Right atrium auricular region (tissue), 2 donors: ENCODE measurements at regions not wholly inside any gene's neighbourhood (a gene's known extent, or its start where the extent isn't known, plus 50 kb on each side); places are given as distances from the start of the nearest gene placed in this dataset.

ENCODE experiments used
- DNase-seq: peaks from one replicate; pipeline ENCODE4 v3.0.0-alpha.2; 2019; ENCODE audit warnings: low spot score
- H3K27ac ChIP-seq, 2 donors: fragments of 200-600 bp; sonication (generic); 1 replicate in 1 of 2; 2 replicates in 1 of 2; pipeline ENCODE4 v1.5.1; 2016 to 2019
- H3K27me3 ChIP-seq, 2 donors: fragments of 200-600 bp; sonication (generic); one replicate each; pipeline versions ENCODE4 v1.5.1 to v1.6.0; 2017 to 2019
- H3K36me3 ChIP-seq: fragments of 200-600 bp; sonication (generic); one replicate; pipeline ENCODE4 v1.5.1; 2016
- H3K4me1 ChIP-seq, 2 donors: fragments of 200-600 bp; sonication (generic); one replicate each; pipeline versions ENCODE4 v1.5.1 to v1.6.0; 2017 to 2019
- H3K4me3 ChIP-seq, 2 donors: fragments of 200-600 bp; sonication (generic); 1 replicate in 1 of 2; 2 replicates in 1 of 2; pipeline ENCODE4 v1.5.1; 2017 to 2019; ENCODE audit warnings: mild to moderate bottlenecking in 1 of 2, moderate library complexity in 1 of 2
- H3K9me3 ChIP-seq, 2 donors: fragments of 200-600 bp; sonication (generic); one replicate each; pipeline ENCODE4 v1.5.1; 2019
- TF ChIP-seq, protein P1 (sequence below), 2 donors: fragments of 200-600 bp; sonication (generic); IDR thresholded peaks; one replicate each; pipeline ENCODE4 v1.5.1; 2019; ENCODE audit warnings: antibody characterized with exemption in 2 of 2

DNA sequence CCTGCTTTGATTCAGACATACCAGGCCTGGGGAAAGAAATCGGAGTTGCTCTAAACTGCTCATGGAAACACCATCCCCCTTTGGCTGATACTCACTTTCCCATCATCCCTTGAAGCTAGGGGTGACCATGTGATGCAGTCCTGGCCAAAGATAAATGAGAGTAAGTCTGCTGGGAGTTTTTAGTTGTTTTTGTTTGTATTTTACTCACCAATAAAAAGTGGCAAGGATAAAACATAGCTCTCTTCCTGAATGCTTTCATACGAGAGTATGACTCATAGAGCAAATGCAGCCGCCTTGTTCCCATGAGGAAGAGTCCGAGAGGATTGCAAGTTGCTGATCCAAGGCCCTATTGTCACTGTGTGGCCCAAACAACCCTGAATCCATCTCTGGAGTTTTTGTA, 126.4 kb upstream of the TMEM132C start:
- no peaks in the 10 kb centered on the region for H3K9me3 ChIP-seq
- no peak overlapping the region for H3K27ac ChIP-seq
- no peaks in the 10 kb centered on the region for H3K36me3 ChIP-seq
- DNase-seq = no peak
- no peaks in the 10 kb centered on the region for H3K27me3 ChIP-seq
- no peak overlapping the region for H3K4me3 ChIP-seq
- H3K4me1 ChIP-seq = no peaks in the 10 kb centered on the region
- TF ChIP-seq, protein P1, sequence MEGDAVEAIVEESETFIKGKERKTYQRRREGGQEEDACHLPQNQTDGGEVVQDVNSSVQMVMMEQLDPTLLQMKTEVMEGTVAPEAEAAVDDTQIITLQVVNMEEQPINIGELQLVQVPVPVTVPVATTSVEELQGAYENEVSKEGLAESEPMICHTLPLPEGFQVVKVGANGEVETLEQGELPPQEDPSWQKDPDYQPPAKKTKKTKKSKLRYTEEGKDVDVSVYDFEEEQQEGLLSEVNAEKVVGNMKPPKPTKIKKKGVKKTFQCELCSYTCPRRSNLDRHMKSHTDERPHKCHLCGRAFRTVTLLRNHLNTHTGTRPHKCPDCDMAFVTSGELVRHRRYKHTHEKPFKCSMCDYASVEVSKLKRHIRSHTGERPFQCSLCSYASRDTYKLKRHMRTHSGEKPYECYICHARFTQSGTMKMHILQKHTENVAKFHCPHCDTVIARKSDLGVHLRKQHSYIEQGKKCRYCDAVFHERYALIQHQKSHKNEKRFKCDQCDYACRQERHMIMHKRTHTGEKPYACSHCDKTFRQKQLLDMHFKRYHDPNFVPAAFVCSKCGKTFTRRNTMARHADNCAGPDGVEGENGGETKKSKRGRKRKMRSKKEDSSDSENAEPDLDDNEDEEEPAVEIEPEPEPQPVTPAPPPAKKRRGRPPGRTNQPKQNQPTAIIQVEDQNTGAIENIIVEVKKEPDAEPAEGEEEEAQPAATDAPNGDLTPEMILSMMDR (IDR thresholded peaks at IDR 0.05) = no peak

DNA sequence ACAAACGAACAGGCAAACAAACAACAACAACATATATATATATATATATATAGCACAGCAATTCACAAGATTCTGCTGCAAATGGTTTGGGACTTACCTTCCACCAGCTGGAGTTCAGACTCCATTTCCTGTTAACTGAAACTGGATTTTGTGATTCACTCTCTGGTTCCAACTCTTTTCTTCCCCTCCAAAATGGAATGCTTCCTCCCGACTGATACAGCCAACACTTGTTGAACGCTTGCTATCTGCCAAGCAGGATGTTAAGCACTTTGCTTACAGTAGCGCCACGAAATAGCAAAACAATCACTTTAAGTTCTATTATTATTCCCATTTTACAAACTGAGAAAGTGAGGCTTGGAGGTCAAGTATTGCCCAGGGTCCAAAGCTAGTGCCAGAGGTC, 116.0 kb upstream of the TMEM132C start:
- no peak overlapping the region for H3K4me3 ChIP-seq
- no peak overlapping the region for H3K27ac ChIP-seq
- H3K9me3 ChIP-seq = no peaks in the 10 kb centered on the region
- TF ChIP-seq, protein P1 (IDR thresholded peaks at IDR 0.05) = no peak
- H3K4me1 ChIP-seq = no peaks in the 10 kb centered on the region
- H3K27me3 ChIP-seq = no peaks in the 10 kb centered on the region
- DNase-seq = no peak
- no peaks in the 10 kb centered on the region for H3K36me3 ChIP-seq

DNA sequence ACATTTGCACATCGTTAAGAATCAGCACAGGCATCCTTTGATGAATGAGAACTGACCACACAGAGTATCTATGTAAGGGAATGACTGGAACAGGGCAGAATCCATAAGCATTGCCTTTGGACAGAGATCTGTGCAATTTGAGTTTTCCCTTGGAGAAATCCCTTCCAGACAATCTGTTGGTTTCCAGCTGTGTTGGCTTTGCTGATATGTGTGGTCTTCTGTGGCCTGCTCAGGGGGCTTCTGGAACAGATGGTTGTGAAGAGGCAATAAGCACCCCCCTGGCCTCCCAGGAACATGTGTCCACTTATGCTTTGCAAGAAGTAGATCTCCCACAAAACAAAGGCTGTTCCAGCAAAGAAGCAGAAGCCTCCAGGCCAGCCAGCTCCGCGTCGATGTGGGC, 111.4 kb upstream of the TMEM132C start:
- no peak overlapping the region for H3K4me3 ChIP-seq
- TF ChIP-seq, protein P1 (IDR thresholded peaks at IDR 0.05) = no peak
- no peaks in the 10 kb centered on the region for H3K27me3 ChIP-seq
- no peak overlapping the region for H3K27ac ChIP-seq
- no peaks in the 10 kb centered on the region for H3K9me3 ChIP-seq
- no peaks in the 10 kb centered on the region for H3K36me3 ChIP-seq
- no peak for DNase-seq
- H3K4me1 ChIP-seq = no peaks in the 10 kb centered on the region

DNA sequence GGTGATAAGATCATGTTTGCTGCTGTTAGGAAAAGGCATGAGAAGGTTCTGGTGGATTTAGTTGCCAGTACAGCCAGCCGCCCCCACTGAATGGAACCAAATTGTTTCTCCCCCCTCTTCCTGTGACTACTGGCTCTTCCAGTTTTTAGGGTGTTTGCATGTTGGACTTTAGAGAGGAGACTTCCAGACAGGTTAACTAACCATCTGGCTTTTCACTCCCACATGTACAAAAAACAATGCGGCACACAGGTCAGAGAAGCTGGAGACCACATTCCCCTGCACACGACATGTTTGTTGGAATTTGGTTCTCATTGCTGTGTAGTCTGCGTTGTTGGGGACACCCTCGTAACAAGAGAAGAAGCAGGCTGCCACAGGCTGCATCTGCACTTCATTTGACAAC, 103.9 kb upstream of the TMEM132C start:
- H3K4me1 ChIP-seq = no peaks in the 10 kb centered on the region
- no peaks in the 10 kb centered on the region for H3K36me3 ChIP-seq
- no peaks in the 10 kb centered on the region for H3K27me3 ChIP-seq
- H3K27ac ChIP-seq = no peak overlapping the region
- no peaks in the 10 kb centered on the region for H3K9me3 ChIP-seq
- H3K4me3 ChIP-seq = no peak overlapping the region
- TF ChIP-seq, protein P1 (IDR thresholded peaks at IDR 0.05) = no peak
- no peak for DNase-seq

DNA sequence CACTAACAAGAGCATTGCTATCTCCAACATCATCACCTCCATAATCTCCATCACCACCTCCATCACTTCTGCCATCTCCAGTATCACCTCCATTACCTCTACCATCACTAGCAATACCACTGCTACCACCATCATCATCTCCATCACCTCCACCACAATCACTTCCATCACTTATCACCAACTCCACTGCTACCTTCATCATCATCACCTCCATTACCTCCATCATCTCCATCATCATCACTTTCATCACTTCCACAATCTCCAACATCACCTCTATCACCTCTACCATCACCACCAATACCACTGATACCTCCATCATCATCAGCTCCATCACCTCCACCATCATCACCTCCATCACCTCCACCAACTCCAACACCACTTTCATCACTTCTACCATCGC, 102.4 kb upstream of the TMEM132C start:
- Histone ChIP-seq H3K27ac (no peak overlapping the region), H3K36me3 (no peaks in the 10 kb centered on the region), H3K9me3 (no peaks in the 10 kb centered on the region), H3K27me3 (no peaks in the 10 kb centered on the region), H3K4me1 (no peaks in the 10 kb centered on the region), H3K4me3 (no peak overlapping the region)
- DNase-seq = no peak
- TF ChIP-seq, protein P1 (IDR thresholded peaks at IDR 0.05) = no peak

DNA sequence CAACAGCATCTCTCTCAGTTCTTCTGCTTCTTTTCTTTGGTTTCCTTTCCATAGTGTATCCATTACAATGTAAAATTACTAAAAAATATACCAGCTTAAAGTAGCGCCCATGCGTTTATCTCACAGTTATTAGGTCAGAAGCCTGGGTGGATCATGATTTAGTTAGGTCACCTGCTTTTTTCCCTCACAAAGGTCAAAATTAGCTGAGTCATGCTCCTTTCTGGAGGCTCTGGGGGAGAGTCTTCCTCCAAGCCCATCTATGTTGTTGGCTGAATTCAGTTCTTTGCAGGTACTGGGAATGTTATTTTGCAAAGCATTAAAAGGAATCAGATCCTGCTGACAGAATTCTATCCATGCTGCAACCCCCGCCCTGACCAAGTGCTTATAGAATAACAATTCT, 101.6 kb upstream of the TMEM132C start:
- DNase-seq = no peak
- H3K4me1 ChIP-seq = no peaks in the 10 kb centered on the region
- no peak overlapping the region for H3K27ac ChIP-seq
- no peak overlapping the region for H3K4me3 ChIP-seq
- H3K27me3 ChIP-seq = no peaks in the 10 kb centered on the region
- TF ChIP-seq, protein P1 (IDR thresholded peaks at IDR 0.05) = no peak
- no peaks in the 10 kb centered on the region for H3K36me3 ChIP-seq
- H3K9me3 ChIP-seq = no peaks in the 10 kb centered on the region
